ENCODE measurements at regions not wholly inside any gene's neighbourhood (a gene's known extent, or its start where the extent isn't known, plus 50 kb on each side); places are given as distances from the start of the nearest gene placed in this dataset.

GRCh38 chr10:31151301-31151700 is 119.6 kb upstream of the ZNF438 start:
- no peak for DNase-seq (ENCODE audit: insufficient read length, low spot score)

GRCh38 chr10:31152421-31153135 is 120.9 kb upstream of the ZNF438 start:
- FAIRE-seq (no peak), DNase-seq (ENCODE audit: insufficient read length, low spot score) (no peak)
- TF ChIP-seq PAX5 (IDR thresholded peaks at IDR 0.05; ENCODE audit: insufficient read depth, low read length, severe bottlenecking) (no peak), POU2F2 (IDR thresholded peaks at IDR 0.05; ENCODE audit: low read depth, low read length) (no peak), POLR2AphosphoS5 (IDR thresholded peaks at IDR 0.05; ENCODE audit: low read depth, low read length) (no peak), TAF1 (IDR thresholded peaks at IDR 0.05; ENCODE audit: low read depth, low read length) (no peak), SPI1 (IDR thresholded peaks at IDR 0.05; ENCODE audit: low read depth, low read length) (no peak), POLR2A (IDR thresholded peaks at IDR 0.05; ENCODE audit: low read depth, low read length) (no peak)

More at GRCh38 chr10:31151301-31151700, 119.6 kb upstream of the ZNF438 start:
- TF ChIP-seq POLR2AphosphoS5 (IDR thresholded peaks at IDR 0.05; ENCODE audit: low read depth, low read length) (no peak), PAX5 (IDR thresholded peaks at IDR 0.05; ENCODE audit: insufficient read depth, low read length, severe bottlenecking) (no peak), POU2F2 (IDR thresholded peaks at IDR 0.05; ENCODE audit: low read depth, low read length) (no peak), TAF1 (IDR thresholded peaks at IDR 0.05; ENCODE audit: low read depth, low read length) (no peak), POLR2A (IDR thresholded peaks at IDR 0.05; ENCODE audit: low read depth, low read length) (no peak), SPI1 (IDR thresholded peaks at IDR 0.05; ENCODE audit: low read depth, low read length) (no peak)
- no peak for FAIRE-seq

- DNase-seq (ENCODE audit: insufficient read length, low spot score), result no peak
- no peak for FAIRE-seq
- TF ChIP-seq POLR2AphosphoS5 (IDR thresholded peaks at IDR 0.05; ENCODE audit: low read depth, low read length) (no peak), TAF1 (IDR thresholded peaks at IDR 0.05; ENCODE audit: low read depth, low read length) (no peak), SPI1 (IDR thresholded peaks at IDR 0.05; ENCODE audit: low read depth, low read length) (no peak)
These were observed 121.5 kb upstream of the ZNF438 start for GRCh38 chr10:31153161-31153560.

GRCh38 chr10:31153692-31154091 is 122.0 kb upstream of the ZNF438 start:
- no peak for TF ChIP-seq POLR2AphosphoS5 (IDR thresholded peaks at IDR 0.05; ENCODE audit: low read depth, low read length)
- no peak for TF ChIP-seq SPI1 (IDR thresholded peaks at IDR 0.05; ENCODE audit: low read depth, low read length)
- TF ChIP-seq PAX5 (IDR thresholded peaks at IDR 0.05; ENCODE audit: insufficient read depth, low read length, severe bottlenecking), result no peak
- no peak for TF ChIP-seq POLR2A (IDR thresholded peaks at IDR 0.05; ENCODE audit: low read depth, low read length)
- no peak for TF ChIP-seq TAF1 (IDR thresholded peaks at IDR 0.05; ENCODE audit: low read depth, low read length)
- no peak for TF ChIP-seq POU2F2 (IDR thresholded peaks at IDR 0.05; ENCODE audit: low read depth, low read length)
- DNase-seq (ENCODE audit: insufficient read length, low spot score) (no peak), FAIRE-seq (no peak)

- no peak for FAIRE-seq
- TF ChIP-seq SPI1 (IDR thresholded peaks at IDR 0.05; ENCODE audit: low read depth, low read length), result no peak
- no peak for TF ChIP-seq TAF1 (IDR thresholded peaks at IDR 0.05; ENCODE audit: low read depth, low read length)
- no peak for TF ChIP-seq POLR2A (IDR thresholded peaks at IDR 0.05; ENCODE audit: low read depth, low read length)
- no peak for TF ChIP-seq POU2F2 (IDR thresholded peaks at IDR 0.05; ENCODE audit: low read depth, low read length)
- no peak for TF ChIP-seq PAX5 (IDR thresholded peaks at IDR 0.05; ENCODE audit: insufficient read depth, low read length, severe bottlenecking)
- TF ChIP-seq POLR2AphosphoS5 (IDR thresholded peaks at IDR 0.05; ENCODE audit: low read depth, low read length), result no peak
- DNase-seq (ENCODE audit: insufficient read length, low spot score), result no peak
These were observed 123.3 kb upstream of the ZNF438 start for GRCh38 chr10:31154996-31155395.

DNA sequence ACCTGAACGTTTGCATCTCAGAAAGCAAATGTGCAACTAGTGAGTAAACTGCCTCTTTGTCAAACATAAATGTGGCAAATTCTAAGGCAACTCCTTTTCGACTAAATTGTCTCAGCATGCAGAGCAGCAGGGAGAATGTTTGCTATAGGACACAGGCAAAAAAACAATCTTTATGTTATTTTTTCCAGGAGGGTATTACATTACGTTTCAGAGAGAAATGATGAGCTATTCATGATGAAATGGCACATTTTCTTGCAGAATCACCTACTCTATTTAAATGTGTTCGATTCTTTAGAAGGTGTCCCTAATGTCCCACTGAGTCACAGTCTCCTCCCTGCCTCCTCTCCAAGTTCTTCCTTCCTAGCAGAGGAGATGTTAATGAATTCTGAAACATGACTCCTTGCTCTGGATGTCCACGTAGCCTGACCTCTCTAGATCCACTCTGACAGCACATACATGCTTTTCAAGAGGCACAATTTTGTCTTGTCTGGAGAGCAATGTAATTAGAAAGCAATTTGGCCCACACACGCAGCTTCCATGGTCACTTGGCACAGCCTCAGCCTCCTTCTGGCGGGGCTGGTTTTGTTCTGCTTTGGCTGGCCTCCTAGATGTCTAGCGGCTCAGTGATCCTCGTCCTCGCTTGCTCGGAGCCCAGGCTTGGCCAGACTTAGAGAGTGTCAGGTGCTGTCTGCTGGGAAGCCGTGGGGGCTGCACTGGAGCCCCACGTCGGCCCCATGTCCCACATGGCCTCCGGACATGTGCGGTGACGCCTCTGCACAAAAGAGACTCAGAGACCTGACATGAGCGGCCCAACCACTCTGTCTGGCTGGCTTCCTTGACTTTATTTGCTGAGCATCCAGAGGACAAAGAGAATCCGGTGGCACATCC is 125.7 kb upstream of the ZNF438 start:
- FAIRE-seq (no peak), DNase-seq (ENCODE audit: insufficient read length, low spot score) (no peak)
- TF ChIP-seq SPI1 (IDR thresholded peaks at IDR 0.05; ENCODE audit: low read depth, low read length) (no peak), POU2F2 (IDR thresholded peaks at IDR 0.05; ENCODE audit: low read depth, low read length) (no peak), POLR2AphosphoS5 (IDR thresholded peaks at IDR 0.05; ENCODE audit: low read depth, low read length) (no peak), POLR2A (IDR thresholded peaks at IDR 0.05; ENCODE audit: low read depth, low read length) (no peak), PAX5 (IDR thresholded peaks at IDR 0.05; ENCODE audit: insufficient read depth, low read length, severe bottlenecking) (no peak), TAF1 (IDR thresholded peaks at IDR 0.05; ENCODE audit: low read depth, low read length) (no peak)

DNA sequence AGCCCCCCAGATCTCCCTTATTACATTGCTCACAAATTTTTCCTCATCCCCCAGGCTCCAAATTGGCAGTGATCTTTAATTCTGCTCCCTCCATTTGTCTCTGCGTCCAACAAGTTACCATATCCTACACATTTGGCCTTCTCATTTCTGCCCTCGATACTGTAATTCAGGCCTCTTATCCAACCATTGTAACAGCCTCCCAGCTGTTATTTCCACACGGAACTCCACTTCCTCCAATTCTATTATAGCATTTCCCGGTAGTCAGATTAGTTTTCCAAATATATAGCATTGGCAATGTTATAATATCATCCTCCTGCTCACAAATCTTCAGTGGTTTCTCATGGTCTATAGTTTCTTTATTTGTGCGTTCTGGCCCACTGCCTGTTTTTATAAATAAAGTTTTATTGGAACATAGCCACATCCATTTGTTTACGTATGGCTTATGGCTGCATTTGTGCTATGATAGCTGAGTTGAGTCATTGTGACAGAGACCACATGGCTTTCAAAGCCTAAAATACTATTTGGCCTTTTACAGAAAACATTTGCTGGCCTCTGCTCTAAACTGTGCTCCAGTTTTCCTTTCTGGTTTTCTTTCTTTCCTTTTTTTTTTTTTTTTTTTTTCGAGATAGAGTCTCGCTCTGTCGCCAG is 126.5 kb upstream of the ZNF438 start:
- TF ChIP-seq POLR2AphosphoS5 (IDR thresholded peaks at IDR 0.05; ENCODE audit: low read depth, low read length), result no peak
- no peak for TF ChIP-seq PAX5 (IDR thresholded peaks at IDR 0.05; ENCODE audit: insufficient read depth, low read length, severe bottlenecking)
- FAIRE-seq (no peak), DNase-seq (ENCODE audit: insufficient read length, low spot score) (no peak)

DNA sequence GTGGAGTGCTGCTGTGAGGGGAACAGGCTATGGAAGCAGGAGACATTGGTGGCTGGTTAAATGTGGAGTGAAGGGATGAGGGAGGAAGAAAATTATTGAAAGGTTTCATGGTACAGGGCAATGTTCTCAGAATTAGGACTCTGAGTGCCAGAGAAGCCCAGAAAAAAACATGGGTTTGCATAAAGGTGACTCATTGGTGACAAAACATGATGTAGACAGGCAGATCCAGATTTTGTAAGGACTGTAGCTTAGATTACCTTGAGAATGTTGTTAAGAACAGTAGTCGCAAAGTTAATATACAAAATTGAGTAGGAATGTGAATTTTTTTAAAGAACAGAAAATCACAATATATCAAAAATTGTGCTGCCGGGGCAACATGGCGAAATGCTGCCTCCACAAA is 134.9 kb upstream of the ZNF438 start:
- DNase-seq (ENCODE audit: insufficient read length, low spot score) (no peak), FAIRE-seq (no peak)
- TF ChIP-seq POLR2AphosphoS5 (IDR thresholded peaks at IDR 0.05; ENCODE audit: low read depth, low read length) (no peak), POLR2A (IDR thresholded peaks at IDR 0.05; ENCODE audit: low read depth, low read length) (no peak)

DNA sequence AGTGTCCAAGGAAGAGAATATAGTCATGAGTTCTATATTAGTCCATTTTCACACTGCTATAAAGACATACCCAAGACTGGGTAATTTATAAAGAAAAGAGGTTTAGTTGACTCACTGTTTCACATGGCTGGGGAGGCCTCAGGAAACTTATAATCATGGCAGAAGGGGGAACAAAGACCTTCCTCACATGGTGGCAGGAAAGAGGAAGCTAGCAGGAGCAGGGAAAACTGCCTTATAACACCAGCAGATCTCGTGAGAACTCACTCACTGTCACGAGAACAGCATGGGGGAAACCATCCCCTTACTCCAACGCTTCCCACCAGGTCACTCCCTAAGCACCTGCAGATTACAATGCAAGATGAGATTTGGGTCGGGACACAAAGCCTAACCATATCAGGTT is 139.0 kb upstream of the ZNF438 start:
- FAIRE-seq, result no peak

More for the DNA sequence above, 139.0 kb upstream of the ZNF438 start:
- TF ChIP-seq POLR2AphosphoS5 (IDR thresholded peaks at IDR 0.05; ENCODE audit: low read depth, low read length) (no peak), TAF1 (IDR thresholded peaks at IDR 0.05; ENCODE audit: low read depth, low read length) (no peak), SPI1 (IDR thresholded peaks at IDR 0.05; ENCODE audit: low read depth, low read length) (no peak), PAX5 (IDR thresholded peaks at IDR 0.05; ENCODE audit: insufficient read depth, low read length, severe bottlenecking) (no peak), POLR2A (IDR thresholded peaks at IDR 0.05; ENCODE audit: low read depth, low read length) (no peak), POU2F2 (IDR thresholded peaks at IDR 0.05; ENCODE audit: low read depth, low read length) (no peak)
- DNase-seq (ENCODE audit: insufficient read length, low spot score), result no peak
